ENCODE measurements at regions not wholly inside any gene's neighbourhood (a gene's known extent, or its start where the extent isn't known, plus 50 kb on each side); places are given as distances from the start of the nearest gene placed in this dataset.

DNA sequence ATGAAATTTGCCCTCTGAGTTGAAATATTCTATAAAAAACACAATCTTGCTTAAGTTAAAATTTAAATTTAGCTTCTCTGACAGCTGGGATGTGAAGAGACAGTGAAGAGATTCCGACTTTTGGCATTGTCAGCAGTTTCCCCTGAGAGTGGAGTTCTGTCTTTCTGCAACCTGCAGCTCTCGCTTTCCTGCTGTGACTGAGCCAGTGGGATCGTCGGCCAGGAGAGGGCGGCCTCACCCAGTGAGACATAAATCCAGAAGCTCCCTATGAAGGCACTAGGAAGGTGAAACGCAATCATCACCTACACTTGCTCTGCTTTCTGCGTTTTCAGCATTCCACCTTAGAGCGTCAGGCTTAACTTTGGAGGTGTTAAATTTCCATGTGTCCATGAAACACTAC is 75.4 kb upstream of the HNMT start:
- TF ChIP-seq CTCF (IDR thresholded peaks at IDR 0.05) (peak in 1 of 2 donors; percentile 38), EP300 (IDR thresholded peaks at IDR 0.05) (no peak), POLR2AphosphoS5 (IDR thresholded peaks at IDR 0.05) (no peak)
